GM13977 (cell line): ENCODE measurements at regions not wholly inside any gene's neighbourhood (a gene's known extent, or its start where the extent isn't known, plus 50 kb on each side); places are given as distances from the start of the nearest gene placed in this dataset.
A peak's percentile ranks its signal among the peaks of the same experiment; 100 is the strongest.

Experiments
- DNase-seq: peaks from one replicate; pipeline ENCODE4 v3.0.0; 2012; ENCODE audit warnings: low spot score
- in situ Hi-C: fragments of 300-500 bp; cut with MboI; formaldehyde crosslinking; loops from one replicate; pipeline ENCODE4 v1.12.0; 2022; ENCODE audit warnings: low sequenced_read_pairs, low pct_unique_long_range_greater_than_20kb, mixed read lengths, inconsistent platforms; ENCODE audit not compliant: unreplicated experiment
- TF ChIP-seq, protein P1 (sequence below): IDR thresholded peaks from 2 replicates; pipeline ENCODE4 v1.5.1; 2012; ENCODE audit warnings: mild to moderate bottlenecking, control low read depth; ENCODE audit not compliant: insufficient read depth; ENCODE audit errors: extremely low read depth, missing control alignments

DNA sequence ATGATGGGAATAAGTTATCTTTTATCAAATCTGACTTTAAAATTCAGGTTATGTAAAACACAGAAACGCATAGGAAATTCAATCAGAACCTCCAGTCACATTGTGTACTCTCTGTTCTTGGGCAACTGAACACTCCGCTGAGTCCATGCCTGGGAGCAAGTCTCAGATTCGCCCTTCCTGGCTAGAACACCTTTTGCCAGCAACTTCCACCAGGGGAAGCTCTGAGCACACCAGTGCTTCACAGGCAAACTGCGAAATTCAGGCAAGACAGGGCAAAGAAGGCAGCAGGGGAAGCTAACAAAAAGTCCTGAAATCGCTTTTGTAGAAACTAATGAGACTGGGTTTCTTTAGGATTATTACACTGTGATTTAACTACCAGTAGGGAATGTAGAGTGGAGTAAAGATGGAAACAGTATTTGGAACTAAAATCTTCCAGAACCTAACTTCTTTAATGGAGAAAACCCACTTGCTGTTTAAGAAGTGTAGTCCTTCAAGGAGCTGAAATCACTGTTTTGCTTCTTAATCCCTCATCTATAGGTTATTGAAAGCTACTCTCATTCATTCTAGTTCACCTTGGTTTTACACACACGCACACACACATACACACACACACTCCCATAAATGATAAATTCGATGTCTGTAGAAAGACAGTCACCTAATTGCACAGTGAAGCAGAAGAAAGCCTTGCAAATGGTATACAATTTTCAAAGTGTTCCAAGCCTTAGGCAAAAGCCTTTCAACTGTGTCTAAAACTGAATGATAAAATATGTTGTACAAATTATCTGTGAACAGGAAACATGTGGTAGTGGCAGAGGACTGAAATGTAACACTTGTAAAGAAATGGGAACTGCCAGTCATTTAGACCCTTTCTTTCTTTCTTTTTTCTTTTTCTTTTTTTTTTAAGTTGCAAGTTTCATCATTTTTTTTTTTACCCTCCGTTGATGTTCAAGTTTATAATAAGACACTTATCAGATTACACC lies 214.5 kb downstream of the TMEM182 start:
- DNase-seq: peak; percentile 10
- TF ChIP-seq, protein P1, sequence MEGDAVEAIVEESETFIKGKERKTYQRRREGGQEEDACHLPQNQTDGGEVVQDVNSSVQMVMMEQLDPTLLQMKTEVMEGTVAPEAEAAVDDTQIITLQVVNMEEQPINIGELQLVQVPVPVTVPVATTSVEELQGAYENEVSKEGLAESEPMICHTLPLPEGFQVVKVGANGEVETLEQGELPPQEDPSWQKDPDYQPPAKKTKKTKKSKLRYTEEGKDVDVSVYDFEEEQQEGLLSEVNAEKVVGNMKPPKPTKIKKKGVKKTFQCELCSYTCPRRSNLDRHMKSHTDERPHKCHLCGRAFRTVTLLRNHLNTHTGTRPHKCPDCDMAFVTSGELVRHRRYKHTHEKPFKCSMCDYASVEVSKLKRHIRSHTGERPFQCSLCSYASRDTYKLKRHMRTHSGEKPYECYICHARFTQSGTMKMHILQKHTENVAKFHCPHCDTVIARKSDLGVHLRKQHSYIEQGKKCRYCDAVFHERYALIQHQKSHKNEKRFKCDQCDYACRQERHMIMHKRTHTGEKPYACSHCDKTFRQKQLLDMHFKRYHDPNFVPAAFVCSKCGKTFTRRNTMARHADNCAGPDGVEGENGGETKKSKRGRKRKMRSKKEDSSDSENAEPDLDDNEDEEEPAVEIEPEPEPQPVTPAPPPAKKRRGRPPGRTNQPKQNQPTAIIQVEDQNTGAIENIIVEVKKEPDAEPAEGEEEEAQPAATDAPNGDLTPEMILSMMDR: peak; percentile 45
- in situ Hi-C loops: no loop called here

DNA sequence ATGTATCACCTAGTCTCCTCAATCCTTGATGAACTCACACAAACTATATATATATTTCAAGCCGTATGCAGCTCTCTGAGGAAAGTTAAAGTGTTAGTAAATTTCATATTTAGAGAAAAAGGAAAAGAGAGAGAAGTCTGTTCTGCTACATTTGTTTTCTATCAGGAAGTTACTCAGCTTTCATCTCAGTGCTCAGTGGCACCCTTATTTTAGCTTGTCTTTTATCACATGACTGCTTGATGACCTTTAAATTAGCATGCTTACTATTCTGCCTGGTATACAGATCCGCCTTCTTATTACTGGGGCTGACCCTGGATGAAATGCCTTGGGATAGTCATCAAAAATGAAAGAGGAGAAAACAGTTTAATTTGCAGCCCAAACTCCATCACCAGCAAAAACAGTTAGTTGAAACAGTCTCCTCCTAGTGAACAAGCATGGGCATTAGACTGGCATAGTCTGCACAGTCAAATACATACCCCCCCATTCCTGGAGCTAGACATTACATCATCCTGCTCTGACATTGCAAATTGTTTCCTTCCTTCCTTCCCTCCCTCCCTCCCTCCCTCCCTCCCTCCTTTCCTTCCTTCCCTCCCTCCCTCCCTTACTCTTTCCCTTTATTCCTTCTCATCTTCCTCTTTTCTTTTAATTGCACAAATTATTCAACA lies 215.7 kb downstream of the TMEM182 start:
- DNase-seq: no peak
- in situ Hi-C loops: no loop called here
- TF ChIP-seq, protein P1: no peak

DNA sequence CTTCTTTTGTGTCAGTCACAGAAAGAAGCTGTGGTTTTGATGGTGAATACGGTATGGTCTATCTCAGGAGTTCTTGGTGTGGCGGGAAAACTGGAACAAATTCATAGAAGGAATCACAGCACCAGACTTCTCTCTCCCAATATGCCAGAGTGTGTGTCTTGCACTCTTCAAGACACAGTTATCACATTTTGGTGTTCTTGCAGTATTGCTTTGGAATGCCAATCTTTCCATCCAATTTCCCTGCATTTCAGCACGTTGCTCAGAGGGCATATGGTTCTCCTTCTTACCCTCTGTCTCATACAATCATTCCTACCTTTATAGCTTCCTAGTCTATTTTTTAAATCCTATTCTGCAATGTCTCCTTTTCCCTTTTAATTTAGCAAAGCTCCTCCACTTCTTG lies 216.3 kb downstream of the TMEM182 start:
- no peak for DNase-seq
- TF ChIP-seq, protein P1: no peak
- in situ Hi-C loops: no loop called here

DNA sequence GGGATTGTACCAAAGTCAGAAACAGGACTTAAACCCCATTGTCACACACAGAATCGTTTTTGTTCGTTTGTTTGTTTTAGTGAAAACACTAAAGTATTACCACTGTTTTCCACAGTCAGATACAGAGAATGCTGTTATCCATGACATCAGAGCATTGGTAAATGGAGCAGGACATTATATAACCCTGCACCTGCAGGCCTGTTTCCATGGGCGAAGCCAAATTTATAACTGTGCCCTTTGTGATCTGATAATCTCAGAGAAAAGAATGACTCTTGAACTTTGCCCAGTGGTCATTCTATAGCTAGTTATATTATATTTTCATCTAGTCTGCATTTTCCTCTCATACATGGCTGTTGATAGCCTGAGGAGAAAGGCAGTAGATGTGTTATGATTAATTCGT lies 217.6 kb downstream of the TMEM182 start:
- in situ Hi-C loops: no loop called here
- no peak for DNase-seq
- TF ChIP-seq, protein P1: no peak

DNA sequence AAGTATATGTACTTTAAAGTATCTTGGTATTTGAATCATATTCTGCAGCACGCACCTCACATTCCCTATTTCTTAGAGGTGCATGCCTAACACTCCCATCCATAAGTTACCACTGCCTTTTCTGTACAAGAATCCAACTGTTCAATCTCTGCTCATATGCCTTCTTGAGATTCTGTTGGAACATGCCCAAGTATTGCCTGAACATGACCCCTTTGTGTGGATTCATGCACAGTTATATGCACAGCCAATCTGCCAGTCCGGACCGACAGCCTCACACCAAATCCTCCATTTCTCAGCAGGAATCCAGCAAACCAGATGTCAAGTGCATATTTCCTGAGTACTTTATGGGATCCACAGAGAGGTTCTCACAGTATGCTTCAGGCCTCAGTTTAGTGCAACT lies 222.0 kb downstream of the TMEM182 start:
- in situ Hi-C loops: no loop called here
- TF ChIP-seq, protein P1: no peak
- DNase-seq: no peak

DNA sequence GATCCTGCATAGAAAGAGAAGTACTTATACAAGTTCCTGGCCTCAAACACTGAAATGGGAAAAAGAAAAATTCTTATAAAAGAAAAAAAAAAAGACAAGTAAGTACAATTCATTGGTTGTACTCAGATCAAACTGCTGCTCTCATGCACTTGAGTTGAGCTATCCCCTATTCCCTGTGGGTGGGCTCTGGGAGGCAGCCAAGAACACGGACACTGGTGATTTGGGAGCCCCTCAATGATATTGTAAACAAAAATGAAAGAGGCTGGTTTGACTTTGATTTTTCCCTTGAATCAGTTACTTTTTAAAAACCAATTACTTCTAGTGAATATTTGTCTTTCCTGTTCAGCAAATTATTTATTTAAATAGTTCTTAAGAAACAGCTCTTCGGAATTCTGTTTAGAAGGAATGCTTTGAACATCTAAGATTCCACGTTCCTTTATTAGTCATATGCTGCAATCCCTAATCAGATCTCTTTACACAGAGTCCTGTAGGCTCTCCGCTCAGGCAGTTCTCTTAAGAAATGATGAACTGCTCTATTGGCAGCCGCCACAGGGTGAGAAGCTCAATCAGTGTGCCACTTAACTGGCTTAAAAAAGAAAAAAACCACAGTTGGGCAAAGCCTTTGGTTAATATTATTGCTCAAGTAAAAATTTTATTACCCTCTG lies 225.1 kb downstream of the TMEM182 start:
- in situ Hi-C loops: no loop called here
- DNase-seq: no peak

More for the DNA sequence above, 225.1 kb downstream of the TMEM182 start:
- TF ChIP-seq, protein P1: no peak
